Subcutaneous abdominal adipose tissue (tissue), 5 donors: ENCODE measurements at regions not wholly inside any gene's neighbourhood (a gene's known extent, or its start where the extent isn't known, plus 50 kb on each side); places are given as distances from the start of the nearest gene placed in this dataset.
"Not testable (repeated sequence)": the region's sequence is repeated elsewhere in the genome, so short reads cannot be mapped to it uniquely, and the experiment has no call there.

ENCODE experiments used
- H3K27ac ChIP-seq: one replicate; pipeline ENCODE4 v1.7.0; 2013; ENCODE audit warnings: low read depth, mild to moderate bottlenecking, inconsistent platforms, low read length, moderate library complexity
- H3K27me3 ChIP-seq, 5 donors: one replicate each; pipeline ENCODE4 v1.7.0; 2013; ENCODE audit warnings: low read length in 5 of 5, inconsistent platforms in 1 of 5; ENCODE audit not compliant: control insufficient read depth in 5 of 5, insufficient read depth in 4 of 5
- H3K36me3 ChIP-seq, 5 donors: one replicate each; pipeline ENCODE4 v1.7.0; 2013; ENCODE audit warnings: low read length in 5 of 5; ENCODE audit not compliant: control insufficient read depth in 5 of 5, insufficient read depth in 5 of 5
- H3K4me1 ChIP-seq, 5 donors: one replicate each; pipeline ENCODE4 v1.7.0; 2013; ENCODE audit warnings: low read length in 5 of 5, mild to moderate bottlenecking in 3 of 5, moderate library complexity in 1 of 5; ENCODE audit not compliant: control insufficient read depth in 5 of 5, insufficient read depth in 5 of 5
- H3K4me3 ChIP-seq, 5 donors: one replicate each; pipeline ENCODE4 v1.7.0; 2013; ENCODE audit warnings: low read length in 5 of 5, low read depth in 1 of 5
- H3K9ac ChIP-seq, 5 donors: one replicate each; pipeline ENCODE4 v1.7.0; 2013; ENCODE audit warnings: low read length in 5 of 5, mild to moderate bottlenecking in 4 of 5, moderate library complexity in 3 of 5
- H3K9me3 ChIP-seq, 5 donors: one replicate each; pipeline ENCODE4 v1.7.0; 2013; ENCODE audit warnings: low read length in 5 of 5; ENCODE audit not compliant: control insufficient read depth in 5 of 5
- donor health status: healthy.
- donor health status: healthy.
- donor health status: healthy.
- donor health status: healthy.
- donor health status: healthy.

- no peak overlapping the region for H3K4me3 ChIP-seq
- H3K27ac ChIP-seq = no peak overlapping the region
- H3K9me3 ChIP-seq = peaks cover 0 to 5% (median 3%) of the 10 kb centered on the region in 5 donors
- H3K9ac ChIP-seq = no peak overlapping the region
- peaks cover 0 to 4% (median 3%) of the 10 kb centered on the region in 5 donors for H3K4me1 ChIP-seq
- H3K36me3 ChIP-seq = no peaks in the 10 kb centered on the region
- H3K27me3 ChIP-seq = no peaks in the 10 kb centered on the region
Observed at GRCh38 chr13:59404331-59404730, 759.4 kb downstream of the DIAPH3 start.

- not testable (repeated sequence) for H3K4me1 ChIP-seq, H3K9me3 ChIP-seq, H3K27me3 ChIP-seq, H3K36me3 ChIP-seq, H3K4me3 ChIP-seq, H3K27ac ChIP-seq, H3K9ac ChIP-seq
Observed at GRCh38 chr13:59407251-59407650, 756.5 kb downstream of the DIAPH3 start.

GRCh38 chr13:59408738-59409137 lies 755.0 kb downstream of the DIAPH3 start:
- Histone ChIP-seq H3K4me1 (peaks cover 0 to 6% (median 3%) of the 10 kb centered on the region in 5 donors), H3K27ac (no peak overlapping the region), H3K9ac (no peak overlapping the region), H3K4me3 (no peak overlapping the region), H3K36me3 (no peaks in the 10 kb centered on the region), H3K9me3 (peaks cover 0 to 5% (median 3%) of the 10 kb centered on the region in 5 donors), H3K27me3 (no peaks in the 10 kb centered on the region)

- no peaks in the 10 kb centered on the region for H3K36me3 ChIP-seq
- H3K4me1 ChIP-seq = peaks cover 0 to 6% (median 3%) of the 10 kb centered on the region in 5 donors
- H3K27me3 ChIP-seq = no peaks in the 10 kb centered on the region
- H3K4me3 ChIP-seq = no peak overlapping the region
- peaks cover 0 to 5% (median 3%) of the 10 kb centered on the region in 5 donors for H3K9me3 ChIP-seq
- no peak overlapping the region for H3K27ac ChIP-seq
- no peak overlapping the region for H3K9ac ChIP-seq
Observed at GRCh38 chr13:59409211-59409610, 754.5 kb downstream of the DIAPH3 start.

- Histone ChIP-seq H3K27me3 (no peaks in the 10 kb centered on the region), H3K9ac (no peak overlapping the region), H3K9me3 (peaks cover 0 to 5% (median 3%) of the 10 kb centered on the region in 5 donors), H3K27ac (no peak overlapping the region), H3K4me1 (peaks cover 0 to 6% (median 3%) of the 10 kb centered on the region in 5 donors), H3K36me3 (no peaks in the 10 kb centered on the region), H3K4me3 (no peak overlapping the region)
Observed at GRCh38 chr13:59409634-59410200, 754.0 kb downstream of the DIAPH3 start.

- no peaks in the 10 kb centered on the region for H3K36me3 ChIP-seq
- no peaks in the 10 kb centered on the region for H3K27me3 ChIP-seq
- H3K9ac ChIP-seq = no peak overlapping the region
- no peaks in the 10 kb centered on the region for H3K9me3 ChIP-seq
- no peak overlapping the region for H3K27ac ChIP-seq
- H3K4me3 ChIP-seq = no peak overlapping the region
- peaks cover 0 to 6% (median 3%) of the 10 kb centered on the region in 5 donors for H3K4me1 ChIP-seq
Observed at GRCh38 chr13:59413126-59413525, 750.6 kb downstream of the DIAPH3 start.

GRCh38 chr13:59414006-59414405 lies 749.7 kb downstream of the DIAPH3 start:
- H3K27ac ChIP-seq = no peak overlapping the region
- no peaks in the 10 kb centered on the region for H3K27me3 ChIP-seq
- H3K9ac ChIP-seq = no peak overlapping the region
- H3K4me3 ChIP-seq = no peak overlapping the region
- no peaks in the 10 kb centered on the region for H3K9me3 ChIP-seq
- peaks cover 0 to 6% (median 2%) of the 10 kb centered on the region in 5 donors for H3K4me1 ChIP-seq
- no peaks in the 10 kb centered on the region for H3K36me3 ChIP-seq

- Histone ChIP-seq H3K27ac (no peak overlapping the region), H3K27me3 (no peaks in the 10 kb centered on the region), H3K4me1 (no peaks in the 10 kb centered on the region), H3K4me3 (no peak overlapping the region), H3K9me3 (peaks cover 0 to 4% (median 0%) of the 10 kb centered on the region in 5 donors), H3K36me3 (no peaks in the 10 kb centered on the region), H3K9ac (no peak overlapping the region)
Observed at GRCh38 chr13:59415498-59415897, 748.2 kb downstream of the DIAPH3 start.

- Histone ChIP-seq H3K36me3 (no peaks in the 10 kb centered on the region), H3K4me1 (no peaks in the 10 kb centered on the region), H3K27ac (no peak overlapping the region), H3K9me3 (peaks cover 0 to 4% (median 0%) of the 10 kb centered on the region in 5 donors), H3K9ac (no peak overlapping the region), H3K27me3 (no peaks in the 10 kb centered on the region), H3K4me3 (no peak overlapping the region)
Observed at GRCh38 chr13:59416561-59416960, 747.2 kb downstream of the DIAPH3 start.

- no peak overlapping the region for H3K9ac ChIP-seq
Observed at GRCh38 chr13:59422646-59423045, 741.1 kb downstream of the DIAPH3 start.

More at GRCh38 chr13:59422646-59423045, 741.1 kb downstream of the DIAPH3 start:
- no peak overlapping the region for H3K4me3 ChIP-seq
- H3K9me3 ChIP-seq = peaks cover 0 to 4% (median 0%) of the 10 kb centered on the region in 5 donors
- peaks cover 0 to 3% (median 0%) of the 10 kb centered on the region in 5 donors for H3K4me1 ChIP-seq
- H3K36me3 ChIP-seq = no peaks in the 10 kb centered on the region
- H3K27me3 ChIP-seq = no peaks in the 10 kb centered on the region
- H3K27ac ChIP-seq = no peak overlapping the region
